GM19438 (cell line): ENCODE measurements at regions not wholly inside any gene's neighbourhood (a gene's known extent, or its start where the extent isn't known, plus 50 kb on each side); places are given as distances from the start of the nearest gene placed in this dataset.
"Not testable (repeated sequence)": the region's sequence is repeated elsewhere in the genome, so short reads cannot be mapped to it uniquely, and the experiment has no call there.

Experiments
- ATAC-seq: cut with Tn5 transposase; IDR thresholded peaks from one replicate; pipeline ENCODE4 v1.9.1; 2021; ENCODE audit warnings: low read depth; ENCODE audit not compliant: unreplicated experiment

DNA sequence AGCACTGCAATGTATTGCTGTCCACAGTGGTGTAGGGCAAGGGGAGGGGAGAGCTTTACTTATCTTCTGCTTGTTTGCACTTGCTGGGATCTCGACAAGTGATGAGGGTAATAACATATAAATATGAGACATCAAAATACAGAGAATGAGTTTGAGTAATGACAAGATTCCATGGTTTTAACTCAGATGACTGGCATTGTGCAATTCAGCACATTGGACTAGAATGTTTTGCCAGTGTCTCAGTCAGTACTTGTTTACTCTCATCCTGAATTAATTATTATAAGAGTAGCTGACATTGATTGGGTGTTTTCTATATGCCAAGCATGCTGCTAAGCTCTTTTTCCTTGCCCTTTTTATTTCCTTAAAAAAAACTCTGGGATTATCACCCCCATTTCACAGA lies 306.7 kb upstream of the MMADHC start:
- no peak for ATAC-seq

GRCh38 chr2:149892563-149892962 lies 305.0 kb upstream of the MMADHC start:
- ATAC-seq, result no peak

- no peak for ATAC-seq
Measured at GRCh38 chr2:149885946-149886345, 298.4 kb upstream of the MMADHC start.

DNA sequence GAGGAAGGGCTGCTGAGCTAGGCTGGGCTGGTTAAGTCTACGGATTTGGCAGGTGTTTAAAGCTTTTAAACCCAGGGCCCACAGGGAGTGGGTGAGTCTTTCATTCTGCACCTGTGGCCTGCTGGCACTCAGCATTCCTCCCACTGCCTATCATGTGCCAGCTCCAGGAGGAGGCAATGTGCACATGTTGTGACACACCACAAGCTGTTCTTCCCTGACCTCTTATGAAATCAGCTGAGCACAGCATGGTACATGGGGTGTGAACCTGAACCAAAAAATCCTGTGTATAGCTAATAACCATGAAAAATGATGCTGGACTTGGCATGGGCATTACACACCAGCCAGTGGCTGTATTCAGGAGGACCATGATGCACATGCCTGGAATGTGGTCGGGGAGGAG lies 297.9 kb upstream of the MMADHC start:
- ATAC-seq, result no peak

DNA sequence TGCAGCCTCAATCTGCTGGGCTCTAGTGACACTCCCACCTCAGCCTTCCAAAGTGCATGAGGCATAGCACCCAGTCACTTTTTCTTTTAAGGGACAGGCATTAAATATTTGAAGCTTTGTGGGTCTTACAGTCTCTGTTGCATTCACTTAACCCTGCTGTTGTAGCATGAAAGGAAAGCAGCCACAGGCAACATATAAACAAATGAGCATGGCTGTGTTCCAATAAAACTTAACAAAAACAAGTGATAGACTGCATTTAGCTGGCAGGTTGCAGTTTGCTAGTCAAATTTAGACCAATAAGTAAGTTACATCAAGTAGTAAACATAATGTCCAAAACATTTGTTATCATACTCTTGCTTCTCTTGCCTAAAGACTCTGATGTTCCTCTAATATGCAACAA lies 297.3 kb upstream of the MMADHC start:
- no peak for ATAC-seq

- ATAC-seq, result no peak
Measured at GRCh38 chr2:149877913-149878312, 290.3 kb upstream of the MMADHC start.

DNA sequence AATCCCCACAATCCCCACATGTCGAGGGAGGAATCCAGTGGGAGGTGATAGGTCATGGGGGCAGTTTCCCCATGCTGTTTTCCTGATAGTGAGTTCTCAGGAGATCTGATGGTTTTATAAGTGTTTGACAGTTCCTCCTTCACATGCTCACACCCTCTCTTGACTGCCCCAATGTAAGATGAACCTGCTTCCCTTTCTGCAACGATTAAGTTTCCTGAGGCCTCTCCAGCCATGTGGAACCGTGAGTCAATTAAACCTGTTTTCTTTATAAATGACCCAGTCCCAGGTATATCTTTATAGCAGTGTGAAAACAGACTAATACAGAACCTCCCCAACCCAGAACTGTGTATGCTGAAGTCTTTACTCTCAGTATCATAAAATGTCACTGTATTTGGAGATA lies 289.5 kb upstream of the MMADHC start:
- ATAC-seq, result no peak

DNA sequence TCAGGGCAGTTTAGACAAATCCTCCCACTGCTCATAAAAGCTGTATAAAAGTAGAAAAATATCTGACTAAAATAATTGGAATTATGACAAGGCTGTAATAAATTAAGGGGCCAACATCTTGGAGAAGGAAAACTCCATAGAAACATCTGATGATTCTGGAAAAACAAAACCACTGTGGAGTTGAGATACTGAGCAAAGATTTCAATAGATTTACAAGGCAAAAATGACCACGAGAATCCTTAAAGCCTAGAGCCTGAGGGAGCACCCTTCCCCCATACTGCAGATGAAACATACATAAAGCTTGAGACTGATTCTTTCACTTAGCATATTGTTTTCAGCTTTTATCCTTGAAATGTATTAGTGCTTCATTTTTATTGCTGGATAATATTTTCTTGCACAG lies 286.4 kb upstream of the MMADHC start:
- no peak for ATAC-seq

GRCh38 chr2:149872638-149873150 lies 285.1 kb upstream of the MMADHC start:
- no peak for ATAC-seq

GRCh38 chr2:149872041-149872440 lies 284.5 kb upstream of the MMADHC start:
- no peak for ATAC-seq

GRCh38 chr2:149871091-149871885 lies 283.7 kb upstream of the MMADHC start:
- no peak for ATAC-seq

DNA sequence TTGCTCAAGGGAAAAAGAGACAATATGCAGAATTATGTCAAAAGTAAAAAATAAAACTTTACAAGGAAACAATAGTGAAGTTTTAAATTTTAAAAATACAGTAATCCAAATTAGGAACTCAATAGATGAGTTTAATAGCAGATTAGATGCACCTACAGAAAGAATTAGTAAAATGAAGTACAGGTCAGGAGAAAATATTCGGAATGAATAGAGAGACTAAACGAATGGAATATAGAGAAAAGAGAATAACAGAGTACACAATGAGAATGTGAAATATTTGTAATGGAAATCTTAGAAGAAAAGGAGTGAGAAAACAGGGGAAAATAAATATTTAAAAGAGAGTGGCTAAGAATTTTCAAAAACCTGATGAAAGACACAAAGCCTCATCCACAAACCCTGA lies 275.7 kb upstream of the MMADHC start:
- ATAC-seq, result no peak

DNA sequence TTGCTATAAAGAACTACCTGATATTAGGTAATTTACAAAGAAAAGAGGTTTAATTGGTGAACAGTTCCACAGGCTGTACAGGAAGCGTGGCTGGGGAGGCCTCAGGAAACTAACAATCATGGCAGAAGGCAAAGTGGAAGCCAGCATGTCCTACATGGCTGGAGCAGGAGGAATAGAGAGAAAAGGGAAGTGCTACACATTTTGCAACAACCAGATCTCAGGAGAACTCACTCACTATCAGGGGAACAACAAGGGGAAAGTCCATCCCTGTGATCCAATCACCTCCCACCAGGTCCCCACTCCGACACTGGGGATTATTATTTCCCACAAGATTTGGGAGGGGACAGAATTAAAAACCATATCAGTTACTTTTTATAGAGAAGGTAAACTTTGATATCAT lies 273.5 kb upstream of the MMADHC start:
- ATAC-seq, result no peak

DNA sequence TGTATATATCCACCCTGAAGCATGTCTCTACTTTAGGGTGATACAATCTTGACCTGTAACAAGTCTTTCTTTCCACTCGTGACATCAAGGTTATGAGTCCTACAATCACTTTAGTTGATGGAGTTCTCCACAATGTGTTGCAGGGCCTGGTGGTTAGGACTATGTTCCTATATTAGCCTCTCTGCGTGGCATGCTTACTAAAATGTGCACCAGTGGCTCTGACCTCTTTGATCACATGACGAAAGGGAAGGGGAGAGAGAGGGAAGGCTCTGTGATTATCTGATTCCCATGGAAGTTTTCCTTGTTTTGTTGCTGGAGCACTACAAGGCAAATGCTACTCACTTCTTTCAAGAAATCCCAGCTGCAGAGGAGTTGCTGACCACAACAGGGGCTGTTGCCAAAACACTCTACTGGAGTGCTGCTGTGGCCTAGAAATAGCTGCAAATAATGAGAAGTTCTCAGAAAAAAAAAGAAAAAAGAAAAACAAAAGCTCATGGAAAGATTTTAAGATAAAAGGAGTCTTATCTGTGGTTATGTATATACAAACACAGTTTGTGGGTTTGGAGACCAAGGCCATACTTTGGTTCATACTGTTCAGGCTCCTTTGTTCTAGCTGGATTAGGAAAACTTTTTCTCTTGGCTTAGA lies 272.8 kb upstream of the MMADHC start:
- no peak for ATAC-seq

- ATAC-seq, result no peak
Measured at GRCh38 chr2:149858901-149859634, 271.5 kb upstream of the MMADHC start.

- ATAC-seq, result no peak
Measured at GRCh38 chr2:149858216-149858615, 270.6 kb upstream of the MMADHC start.

GRCh38 chr2:149857344-149857743 lies 269.8 kb upstream of the MMADHC start:
- ATAC-seq, result no peak

GRCh38 chr2:149855859-149856258 lies 268.3 kb upstream of the MMADHC start:
- not testable (repeated sequence) for ATAC-seq

GRCh38 chr2:149849591-149849990 lies 262.0 kb upstream of the MMADHC start:
- no peak for ATAC-seq

GRCh38 chr2:149849136-149849535 lies 261.6 kb upstream of the MMADHC start:
- no peak for ATAC-seq

DNA sequence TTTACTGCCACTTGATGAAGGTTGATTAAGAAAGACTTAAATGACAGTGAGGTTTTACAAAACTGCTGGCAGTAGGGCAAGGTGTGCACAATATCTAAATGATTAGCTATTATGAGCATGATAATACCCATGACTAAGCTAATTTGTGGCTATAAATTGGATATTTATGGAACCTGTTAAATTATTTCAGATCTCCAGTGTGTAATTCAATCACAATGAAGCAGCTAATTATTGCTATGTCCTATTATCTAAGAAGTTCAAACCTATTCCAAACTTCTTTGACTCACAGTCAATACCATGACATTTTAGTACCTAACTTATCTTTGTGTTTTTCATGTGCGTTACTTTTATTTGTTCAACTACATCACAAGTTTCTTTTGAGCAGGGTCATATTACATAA lies 253.8 kb upstream of the MMADHC start:
- ATAC-seq, result no peak
